Kidney (tissue), 13 donors: ENCODE measurements at regions not wholly inside any gene's neighbourhood (a gene's known extent, or its start where the extent isn't known, plus 50 kb on each side); places are given as distances from the start of the nearest gene placed in this dataset.

Experiments
- DNase-seq, 5 donors: peaks; one replicate each; pipeline ENCODE4 v3.0.0-alpha.2; 2013 to 2020
- FAIRE-seq: peaks from 2 replicates; lab custom pipeline; 2012; peaks lifted over from hg19 to GRCh38; lab: Jason Lieb, UNC
- H3K27ac ChIP-seq, 2 donors: one replicate each; pipeline ENCODE4 v1.7.0; 2013; ENCODE audit warnings: low read depth in 2 of 2, low read length in 2 of 2, inconsistent platforms in 1 of 2
- H3K27me3 ChIP-seq: one replicate; pipeline ENCODE4 v1.7.1; 2013; ENCODE audit warnings: low read length, inconsistent platforms; ENCODE audit not compliant: control insufficient read depth, insufficient read depth
- H3K36me3 ChIP-seq, 3 donors: one replicate each; pipeline versions ENCODE4 v1.7.0 to v1.7.1; 2013; ENCODE audit warnings: low read length in 3 of 3, control low read depth in 1 of 3, inconsistent platforms in 1 of 3; ENCODE audit not compliant: insufficient read depth in 3 of 3, control insufficient read depth in 2 of 3
- H3K4me1 ChIP-seq, 3 donors: one replicate each; pipeline versions ENCODE4 v1.7.0 to v1.7.1; 2013; ENCODE audit warnings: low read length in 3 of 3, inconsistent platforms in 1 of 3, low read depth in 1 of 3; ENCODE audit not compliant: control insufficient read depth in 2 of 3, insufficient read depth in 2 of 3
- H3K4me3 ChIP-seq, 3 donors: one replicate each; pipeline versions ENCODE4 v1.7.0 to v1.8.1; 2013; ENCODE audit warnings: low read length in 3 of 3, control low read depth in 1 of 3, inconsistent platforms in 1 of 3
- H3K9ac ChIP-seq, 3 donors: one replicate each; pipeline versions ENCODE4 v1.7.0 to v1.7.1; 2013; ENCODE audit warnings: low read length in 3 of 3, control low read depth in 1 of 3, inconsistent platforms in 1 of 3
- H3K9me3 ChIP-seq, 3 donors: one replicate each; pipeline versions ENCODE4 v1.7.0 to v1.7.1; 2013; ENCODE audit warnings: low read length in 3 of 3, control low read depth in 1 of 3, inconsistent platforms in 1 of 3; ENCODE audit not compliant: control insufficient read depth in 2 of 3, insufficient read depth in 1 of 3
- intact Hi-C: fragments of 100-400 bp; cut with DNase I; formaldehyde crosslinking; loops from one replicate; pipeline ENCODE4 v1.11.1; 2022
- TF ChIP-seq, protein P1 (sequence below): IDR thresholded peaks from 3 replicates; pipeline ENCODE4 v1.5.1; 2012; ENCODE audit warnings: mild to moderate bottlenecking, moderate library complexity, borderline replicate concordance; ENCODE audit not compliant: insufficient read depth; ENCODE audit errors: extremely low read depth
- donor health status: control.
- donor health status: control.
- donor health status: control.
- donor health status: control.
- donor health status: control.
- donor health status: DM: yes; HTN: yes; CAD: no.
- donor health status: Normal renal cell carcinoma (clear cell type).

DNA sequence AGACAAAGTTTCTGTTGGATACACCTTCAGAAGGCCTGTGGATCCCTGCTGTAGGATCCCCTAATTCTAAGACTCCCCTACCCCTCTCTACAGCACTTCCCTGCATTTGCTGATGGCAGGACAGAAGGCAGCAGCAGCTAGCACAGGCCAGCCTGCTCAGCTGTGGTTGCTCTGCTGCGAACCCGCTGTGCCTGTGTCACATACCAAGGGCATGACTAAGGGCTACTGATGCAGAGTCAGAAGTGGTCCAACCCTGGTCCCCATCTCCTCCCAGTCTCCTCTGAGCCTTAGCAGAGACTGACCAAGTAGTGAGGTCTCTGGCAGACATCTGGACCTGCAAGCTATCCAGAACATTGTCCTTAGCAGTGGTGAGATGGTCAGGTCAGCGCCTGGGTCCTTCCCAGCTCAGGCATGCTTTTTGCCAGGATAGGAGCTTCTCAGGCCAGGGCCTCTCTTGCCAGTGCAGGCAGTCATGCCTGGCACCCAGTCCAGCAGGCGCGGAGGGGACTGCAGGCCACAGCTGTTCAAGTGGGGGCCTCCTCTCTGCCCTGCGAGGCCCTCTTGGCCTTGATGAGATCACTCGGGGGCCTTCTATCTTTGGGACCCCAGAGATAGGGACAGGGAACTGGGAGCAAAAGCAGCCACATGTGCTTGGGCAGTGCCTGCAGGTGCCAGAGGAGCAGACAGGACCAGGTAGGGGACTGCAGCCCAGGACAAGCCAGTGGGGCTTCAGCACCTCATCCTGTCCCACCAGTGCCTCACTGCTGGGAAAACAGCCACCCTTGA, 146.4 kb downstream of the ZNF248 start:
- H3K27me3 ChIP-seq = no peaks in the 10 kb centered on the region
- DNase-seq (no peak), FAIRE-seq (no peak)
- no peaks in the 10 kb centered on the region for H3K36me3 ChIP-seq
- H3K9ac ChIP-seq = no peak overlapping the region
- H3K4me3 ChIP-seq = no peak overlapping the region
- no peak overlapping the region for H3K27ac ChIP-seq
- TF ChIP-seq, protein P1, sequence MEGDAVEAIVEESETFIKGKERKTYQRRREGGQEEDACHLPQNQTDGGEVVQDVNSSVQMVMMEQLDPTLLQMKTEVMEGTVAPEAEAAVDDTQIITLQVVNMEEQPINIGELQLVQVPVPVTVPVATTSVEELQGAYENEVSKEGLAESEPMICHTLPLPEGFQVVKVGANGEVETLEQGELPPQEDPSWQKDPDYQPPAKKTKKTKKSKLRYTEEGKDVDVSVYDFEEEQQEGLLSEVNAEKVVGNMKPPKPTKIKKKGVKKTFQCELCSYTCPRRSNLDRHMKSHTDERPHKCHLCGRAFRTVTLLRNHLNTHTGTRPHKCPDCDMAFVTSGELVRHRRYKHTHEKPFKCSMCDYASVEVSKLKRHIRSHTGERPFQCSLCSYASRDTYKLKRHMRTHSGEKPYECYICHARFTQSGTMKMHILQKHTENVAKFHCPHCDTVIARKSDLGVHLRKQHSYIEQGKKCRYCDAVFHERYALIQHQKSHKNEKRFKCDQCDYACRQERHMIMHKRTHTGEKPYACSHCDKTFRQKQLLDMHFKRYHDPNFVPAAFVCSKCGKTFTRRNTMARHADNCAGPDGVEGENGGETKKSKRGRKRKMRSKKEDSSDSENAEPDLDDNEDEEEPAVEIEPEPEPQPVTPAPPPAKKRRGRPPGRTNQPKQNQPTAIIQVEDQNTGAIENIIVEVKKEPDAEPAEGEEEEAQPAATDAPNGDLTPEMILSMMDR = no peak
- peaks cover 0 to 4% (median 0%) of the 10 kb centered on the region in 3 donors for H3K9me3 ChIP-seq
- intact Hi-C loops = no loop called here
- no peaks in the 10 kb centered on the region for H3K4me1 ChIP-seq

DNA sequence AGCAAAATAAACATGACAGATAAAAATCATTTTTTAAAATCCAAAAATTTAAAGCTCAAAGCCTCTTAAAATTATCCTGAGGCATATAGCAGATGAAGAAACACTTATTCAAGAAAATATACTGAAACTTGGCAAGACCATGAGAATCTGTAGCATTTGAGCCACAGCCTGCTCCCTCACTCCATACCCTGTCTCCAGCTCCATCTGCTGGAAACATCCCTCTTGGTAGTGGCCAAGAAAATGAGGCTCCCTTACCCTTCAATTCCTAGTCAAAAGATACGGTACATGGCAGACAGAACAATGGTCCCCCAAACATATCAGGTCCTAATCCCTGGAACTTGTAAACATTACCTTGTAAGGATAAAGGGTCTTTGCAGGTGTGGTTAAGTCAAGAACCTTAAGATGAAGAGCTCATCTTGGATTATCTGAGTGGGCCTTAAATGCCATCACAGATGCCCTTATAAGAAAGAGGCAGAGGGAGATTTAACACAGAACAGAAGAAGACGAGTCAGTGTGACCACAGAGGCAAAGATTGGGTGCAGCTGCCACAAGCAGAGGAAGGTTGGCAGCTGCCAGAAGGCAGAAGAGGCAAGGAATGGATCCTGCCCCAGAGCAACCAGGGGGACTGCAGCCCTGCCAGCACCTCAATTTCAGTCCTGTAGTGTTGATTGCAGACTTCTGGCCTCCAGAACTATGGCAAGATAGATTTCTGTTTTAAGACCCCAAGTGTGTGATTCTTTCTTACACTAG, 149.4 kb downstream of the ZNF248 start:
- Histone ChIP-seq H3K27me3 (no peaks in the 10 kb centered on the region), H3K9me3 (peaks cover 0 to 4% (median 0%) of the 10 kb centered on the region in 3 donors), H3K36me3 (no peaks in the 10 kb centered on the region), H3K27ac (no peak overlapping the region), H3K9ac (no peak overlapping the region), H3K4me1 (no peaks in the 10 kb centered on the region), H3K4me3 (no peak overlapping the region)
- intact Hi-C loops = no loop called here
- DNase-seq = no peak
- TF ChIP-seq, protein P1 = no peak
- no peak for FAIRE-seq

DNA sequence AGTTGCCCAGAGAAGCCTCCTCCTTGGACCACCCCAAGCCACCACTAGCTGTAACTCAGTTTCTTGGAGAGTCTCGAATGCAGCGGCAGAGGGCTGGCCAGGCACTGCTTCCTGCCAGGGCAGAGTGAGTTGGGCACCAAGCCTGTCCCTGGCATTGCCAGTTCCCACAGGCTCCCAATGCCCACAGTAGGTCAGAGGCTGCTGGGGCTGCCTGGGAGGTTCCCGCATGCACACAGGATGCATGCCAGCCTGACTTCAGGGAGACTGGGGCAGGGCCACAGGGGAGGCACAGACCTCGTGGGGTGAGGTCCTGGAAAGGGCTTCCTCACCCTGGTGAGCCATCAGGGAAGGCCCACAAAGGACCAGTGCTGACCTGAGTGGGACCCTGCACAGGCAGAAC, 152.8 kb downstream of the ZNF248 start:
- TF ChIP-seq, protein P1 = no peak
- Histone ChIP-seq H3K4me1 (no peaks in the 10 kb centered on the region), H3K9me3 (peaks cover 0 to 4% (median 0%) of the 10 kb centered on the region in 3 donors), H3K36me3 (no peaks in the 10 kb centered on the region), H3K27ac (no peak overlapping the region), H3K27me3 (no peaks in the 10 kb centered on the region), H3K4me3 (no peak overlapping the region), H3K9ac (no peak overlapping the region)
- no peak for FAIRE-seq
- peak in 1 of 5 donors; percentile 56 for DNase-seq
- intact Hi-C loops = no loop called here
